GM20000 (cell line): ENCODE measurements at regions not wholly inside any gene's neighbourhood (a gene's known extent, or its start where the extent isn't known, plus 50 kb on each side); places are given as distances from the start of the nearest gene placed in this dataset.
"Not testable (repeated sequence)": the region's sequence is repeated elsewhere in the genome, so short reads cannot be mapped to it uniquely, and the experiment has no call there.

Experiments
- DNase-seq: peaks from one replicate; pipeline ENCODE4 v3.0.0; 2012; ENCODE audit warnings: low spot score
- TF ChIP-seq, protein P1 (sequence below): IDR thresholded peaks from 2 replicates; pipeline ENCODE4 v1.5.1; 2012; ENCODE audit warnings: mild to moderate bottlenecking, control low read depth; ENCODE audit errors: extremely low read depth, missing control alignments

GRCh38 chr7:116405810-116406209 is 93.7 kb upstream of the CAV2 start:
- no peak for DNase-seq
- TF ChIP-seq, protein P1, sequence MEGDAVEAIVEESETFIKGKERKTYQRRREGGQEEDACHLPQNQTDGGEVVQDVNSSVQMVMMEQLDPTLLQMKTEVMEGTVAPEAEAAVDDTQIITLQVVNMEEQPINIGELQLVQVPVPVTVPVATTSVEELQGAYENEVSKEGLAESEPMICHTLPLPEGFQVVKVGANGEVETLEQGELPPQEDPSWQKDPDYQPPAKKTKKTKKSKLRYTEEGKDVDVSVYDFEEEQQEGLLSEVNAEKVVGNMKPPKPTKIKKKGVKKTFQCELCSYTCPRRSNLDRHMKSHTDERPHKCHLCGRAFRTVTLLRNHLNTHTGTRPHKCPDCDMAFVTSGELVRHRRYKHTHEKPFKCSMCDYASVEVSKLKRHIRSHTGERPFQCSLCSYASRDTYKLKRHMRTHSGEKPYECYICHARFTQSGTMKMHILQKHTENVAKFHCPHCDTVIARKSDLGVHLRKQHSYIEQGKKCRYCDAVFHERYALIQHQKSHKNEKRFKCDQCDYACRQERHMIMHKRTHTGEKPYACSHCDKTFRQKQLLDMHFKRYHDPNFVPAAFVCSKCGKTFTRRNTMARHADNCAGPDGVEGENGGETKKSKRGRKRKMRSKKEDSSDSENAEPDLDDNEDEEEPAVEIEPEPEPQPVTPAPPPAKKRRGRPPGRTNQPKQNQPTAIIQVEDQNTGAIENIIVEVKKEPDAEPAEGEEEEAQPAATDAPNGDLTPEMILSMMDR = no peak

DNA sequence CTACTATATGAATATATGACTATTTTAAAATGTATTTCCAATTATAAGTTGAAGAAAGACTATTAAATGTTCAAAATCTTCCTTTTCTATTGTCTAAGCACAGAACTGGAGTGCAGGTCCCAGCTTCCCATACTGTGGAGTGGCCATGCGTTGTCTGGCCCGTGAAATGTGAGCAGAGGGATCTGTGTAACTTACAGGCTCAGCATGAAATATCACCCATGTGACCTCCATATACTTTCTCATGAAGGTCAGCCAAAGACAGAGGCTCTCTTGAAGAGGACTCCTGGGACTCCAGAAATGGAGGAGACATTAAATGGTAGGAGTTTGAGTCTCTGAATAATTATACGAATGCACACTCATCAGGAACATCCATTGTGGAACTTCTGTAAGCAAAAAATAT is 92.4 kb upstream of the CAV2 start:
- TF ChIP-seq, protein P1 = no peak
- no peak for DNase-seq

DNA sequence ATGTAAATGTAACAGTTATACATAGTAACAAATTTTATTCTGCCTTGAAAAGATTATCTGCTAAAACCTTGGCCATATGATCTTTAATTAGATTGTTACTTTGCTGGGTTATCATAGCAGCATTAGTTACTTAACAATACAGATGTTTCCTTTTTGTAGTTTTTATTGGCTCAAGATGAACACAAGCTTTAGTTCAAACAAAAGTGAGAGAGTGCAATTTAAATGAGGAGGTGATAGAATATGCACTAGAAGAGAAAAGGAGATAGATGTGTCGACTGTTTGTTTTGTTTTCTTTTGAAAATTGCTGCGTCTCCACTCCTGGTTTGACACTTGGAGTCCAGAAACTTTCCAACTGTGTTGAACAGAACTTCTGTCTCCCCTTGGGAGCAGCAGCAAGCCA is 91.4 kb upstream of the CAV2 start:
- TF ChIP-seq, protein P1 = no peak
- DNase-seq = no peak

- not testable (repeated sequence) for DNase-seq
Measured at GRCh38 chr7:116408831-116409453, 90.6 kb upstream of the CAV2 start.

DNA sequence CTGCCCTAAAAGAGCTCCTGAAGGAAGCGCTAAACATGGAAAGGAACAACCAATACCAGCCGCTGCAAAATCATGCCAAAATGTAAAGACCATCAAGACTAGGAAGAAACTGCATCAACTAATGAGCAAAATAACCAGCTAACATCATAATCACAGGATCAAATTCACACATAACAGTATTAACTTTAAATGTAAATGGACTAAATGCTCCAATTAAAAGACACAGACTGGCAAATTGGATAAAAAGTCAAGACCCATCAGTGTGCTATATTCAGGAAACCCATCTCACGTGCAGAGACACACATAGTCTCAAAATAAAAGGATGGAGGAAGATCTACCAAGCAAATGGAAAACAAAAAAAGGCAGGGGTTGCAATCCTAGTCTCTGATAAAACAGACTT is 88.8 kb upstream of the CAV2 start:
- not testable (repeated sequence) for DNase-seq

- no peak for DNase-seq
- TF ChIP-seq, protein P1 = no peak
Measured at GRCh38 chr7:116417593-116418345, 81.8 kb upstream of the CAV2 start.

DNA sequence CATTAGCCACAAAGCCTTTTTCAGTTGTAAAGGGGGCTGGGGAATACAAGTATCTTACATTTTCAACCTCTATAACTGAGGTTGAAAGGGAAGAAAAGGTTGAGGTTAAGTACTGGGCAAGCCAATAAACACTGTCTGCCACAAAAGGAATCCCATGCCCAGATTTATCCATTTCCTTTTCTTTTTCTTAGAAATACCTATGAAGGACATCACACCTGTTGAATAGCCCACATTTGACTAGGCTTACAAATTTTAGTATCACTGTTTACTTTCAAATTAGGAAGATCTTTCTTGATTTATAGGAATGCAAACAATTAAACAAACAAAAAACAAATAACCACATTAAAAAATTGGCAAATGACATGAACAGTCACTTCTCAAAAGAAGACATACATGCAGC is 81.0 kb upstream of the CAV2 start:
- DNase-seq = no peak
- TF ChIP-seq, protein P1 = no peak

- DNase-seq = no peak
- TF ChIP-seq, protein P1 = no peak
Measured at GRCh38 chr7:116420003-116420402, 79.5 kb upstream of the CAV2 start.
